Psoas muscle (tissue), 7 donors: ENCODE measurements at regions not wholly inside any gene's neighbourhood (a gene's known extent, or its start where the extent isn't known, plus 50 kb on each side); places are given as distances from the start of the nearest gene placed in this dataset.

Source experiments
- ATAC-seq, 4 donors: fragments of 200-7000 bp; cut with Tn5 transposase; one replicate each; pipeline ENCODE4 v1.9.1; 2020; ENCODE audit warnings: moderate library complexity in 3 of 4, mild to moderate bottlenecking in 2 of 4
- DNase-seq, 2 donors: peaks; one replicate each; pipeline ENCODE4 v3.0.0-alpha.2; 2020
- H3K27ac ChIP-seq: fragments of 200-600 bp; one replicate; pipeline ENCODE4 v1.8.0; 2022
- H3K27me3 ChIP-seq, 3 donors: fragments of 200-600 bp in 1 of 3; one replicate each; pipeline versions ENCODE4 v1.6.1 to v1.8.0; 2013 to 2022; ENCODE audit warnings: low read length in 2 of 3, mild to moderate bottlenecking in 2 of 3, moderate library complexity in 1 of 3; ENCODE audit not compliant: insufficient read depth in 3 of 3
- H3K36me3 ChIP-seq, 2 donors: fragments of 200-600 bp in 1 of 2; one replicate each; pipeline versions ENCODE4 v1.6.1 to v1.8.0; 2013 to 2022; ENCODE audit warnings: low read depth in 1 of 2, mild to moderate bottlenecking in 1 of 2, moderate library complexity in 1 of 2; ENCODE audit not compliant: insufficient read depth in 1 of 2
- H3K4me1 ChIP-seq: fragments of 200-600 bp; one replicate; pipeline ENCODE4 v1.8.0; 2022
- H3K4me3 ChIP-seq: fragments of 200-600 bp; one replicate; pipeline ENCODE4 v1.8.0; 2022; ENCODE audit warnings: mild to moderate bottlenecking
- H3K9me3 ChIP-seq: fragments of 200-600 bp; one replicate; pipeline ENCODE4 v1.8.0; 2022
- WGBS, 3 donors: extraction: QIAGEN DNeasy Blood & Tissue Kit; methylation state at CpG; one replicate each; pipeline versions ENCODE4 v1.1.6 to v1.1.7; 2013; 5-methylcytosine and 5-hydroxymethylcytosine counted together
- intact Hi-C, 2 donors: fragments of 100-400 bp; cut with DNase I; formaldehyde crosslinking; loops; one replicate each; pipeline versions ENCODE4 v1.11.0 to v1.14.2; 2022
- TF ChIP-seq, protein P1 (sequence below): fragments of 200-600 bp; IDR thresholded peaks from one replicate; pipeline ENCODE4 v1.8.0; 2022; ENCODE audit warnings: antibody characterized with exemption
- donor health status: healthy with polysubstance abuse.
- donor health status: DM: no; HTN: no; CAD: no; lungs with moderate emphysema.
- donor health status: Bipolar disorder and iron deficiency.
- donor health status: healthy.
- donor health status: DM: yes; HTN: yes; CAD: no.
- donor health status: DM: no; HTN: no; CAD: no.
- donor health status: DM: yes; HTN: yes; CAD: no.

DNA sequence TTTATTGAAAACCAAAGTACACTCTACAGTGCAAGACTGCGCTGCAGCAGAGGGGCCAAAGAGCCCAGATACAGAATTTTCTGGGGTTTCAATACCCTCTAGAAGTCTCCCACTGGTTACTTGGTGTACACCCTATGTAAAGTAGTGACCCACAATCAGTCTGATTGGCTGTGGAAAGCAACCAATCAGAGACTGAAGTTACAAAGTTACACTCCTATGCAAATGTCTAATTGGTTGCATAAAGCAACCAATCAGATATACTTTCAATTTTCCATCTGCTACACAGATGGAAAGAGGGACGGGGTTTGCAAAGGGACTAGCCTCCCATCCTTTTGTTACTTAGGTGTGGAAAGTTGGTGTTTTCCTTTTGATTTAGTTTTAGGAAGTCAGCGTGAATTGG is 198.9 kb upstream of the SH3BP4 start:
- 78 to 92% (median 88%) methylated on average over 3 of the region's 3 CpGs for WGBS, 3 donors
- TF ChIP-seq, protein P1, sequence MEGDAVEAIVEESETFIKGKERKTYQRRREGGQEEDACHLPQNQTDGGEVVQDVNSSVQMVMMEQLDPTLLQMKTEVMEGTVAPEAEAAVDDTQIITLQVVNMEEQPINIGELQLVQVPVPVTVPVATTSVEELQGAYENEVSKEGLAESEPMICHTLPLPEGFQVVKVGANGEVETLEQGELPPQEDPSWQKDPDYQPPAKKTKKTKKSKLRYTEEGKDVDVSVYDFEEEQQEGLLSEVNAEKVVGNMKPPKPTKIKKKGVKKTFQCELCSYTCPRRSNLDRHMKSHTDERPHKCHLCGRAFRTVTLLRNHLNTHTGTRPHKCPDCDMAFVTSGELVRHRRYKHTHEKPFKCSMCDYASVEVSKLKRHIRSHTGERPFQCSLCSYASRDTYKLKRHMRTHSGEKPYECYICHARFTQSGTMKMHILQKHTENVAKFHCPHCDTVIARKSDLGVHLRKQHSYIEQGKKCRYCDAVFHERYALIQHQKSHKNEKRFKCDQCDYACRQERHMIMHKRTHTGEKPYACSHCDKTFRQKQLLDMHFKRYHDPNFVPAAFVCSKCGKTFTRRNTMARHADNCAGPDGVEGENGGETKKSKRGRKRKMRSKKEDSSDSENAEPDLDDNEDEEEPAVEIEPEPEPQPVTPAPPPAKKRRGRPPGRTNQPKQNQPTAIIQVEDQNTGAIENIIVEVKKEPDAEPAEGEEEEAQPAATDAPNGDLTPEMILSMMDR, result no peak
- no peak for DNase-seq
- H3K27me3 ChIP-seq, result peaks cover 0 to 3% (median 0%) of the 10 kb centered on the region in 3 donors
- no peaks in the 10 kb centered on the region for H3K9me3 ChIP-seq
- H3K4me1 ChIP-seq, result no peaks in the 10 kb centered on the region
- H3K4me3 ChIP-seq, result no peak overlapping the region
- H3K36me3 ChIP-seq, result no peaks in the 10 kb centered on the region
- intact Hi-C loops, result no loop called here
- no peak overlapping the region for H3K27ac ChIP-seq
- ATAC-seq, result no peak

DNA sequence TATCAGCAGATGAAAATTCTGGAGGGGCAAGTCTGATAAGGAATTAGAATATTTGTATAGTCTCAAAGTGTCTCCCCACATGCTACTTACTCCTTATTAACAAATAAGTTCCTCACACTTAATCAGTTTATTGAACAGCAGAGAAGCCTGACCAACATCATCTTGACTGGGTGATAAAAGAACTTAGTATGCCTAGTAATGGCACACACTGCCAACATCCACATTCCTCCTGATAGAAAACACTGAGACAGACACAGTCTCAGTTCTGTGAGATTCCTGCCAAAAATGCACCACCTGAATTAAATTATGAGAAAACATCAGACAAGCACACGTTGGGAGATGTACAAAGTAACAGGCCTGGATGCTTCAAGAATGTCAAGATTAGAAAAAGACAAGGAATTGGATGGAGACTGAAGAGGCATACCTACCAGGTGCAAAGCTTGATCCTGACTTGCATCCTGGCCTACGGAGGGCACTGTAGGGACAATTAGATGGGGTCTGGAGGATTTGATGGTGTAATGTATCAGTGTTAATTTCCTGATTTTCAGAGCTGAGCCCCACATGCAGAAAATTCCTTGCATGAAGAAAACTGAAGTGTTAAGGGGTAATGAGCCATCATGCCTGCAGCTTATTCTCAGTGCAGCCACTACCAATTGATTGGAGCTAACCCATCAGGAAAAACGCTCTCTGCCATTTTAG is 200.4 kb upstream of the SH3BP4 start:
- no peaks in the 10 kb centered on the region for H3K4me1 ChIP-seq
- no peak for DNase-seq
- no peaks in the 10 kb centered on the region for H3K36me3 ChIP-seq
- no peak overlapping the region for H3K4me3 ChIP-seq
- TF ChIP-seq, protein P1, result no peak
- no peaks in the 10 kb centered on the region for H3K9me3 ChIP-seq
- no peak for ATAC-seq
- peaks cover 0 to 3% (median 0%) of the 10 kb centered on the region in 3 donors for H3K27me3 ChIP-seq
- intact Hi-C loops, result no loop called here
- WGBS, 3 donors, result 47 to 60% (median 54%) methylated on average over 3 of the region's 3 CpGs
- H3K27ac ChIP-seq, result no peak overlapping the region

GRCh38 chr2:234747833-234748559 is 203.8 kb upstream of the SH3BP4 start:
- ATAC-seq, result no peak
- H3K4me1 ChIP-seq, result no peaks in the 10 kb centered on the region
- H3K36me3 ChIP-seq, result no peaks in the 10 kb centered on the region
- H3K9me3 ChIP-seq, result no peaks in the 10 kb centered on the region
- TF ChIP-seq, protein P1, result no peak
- 78 to 91% (median 81%) methylated on average over 3 of the region's 3 CpGs for WGBS, 3 donors
- no peak overlapping the region for H3K27ac ChIP-seq
- DNase-seq, result no peak
- intact Hi-C loops, result no loop called here
- peaks cover 0 to 3% (median 0%) of the 10 kb centered on the region in 3 donors for H3K27me3 ChIP-seq
- H3K4me3 ChIP-seq, result no peak overlapping the region

DNA sequence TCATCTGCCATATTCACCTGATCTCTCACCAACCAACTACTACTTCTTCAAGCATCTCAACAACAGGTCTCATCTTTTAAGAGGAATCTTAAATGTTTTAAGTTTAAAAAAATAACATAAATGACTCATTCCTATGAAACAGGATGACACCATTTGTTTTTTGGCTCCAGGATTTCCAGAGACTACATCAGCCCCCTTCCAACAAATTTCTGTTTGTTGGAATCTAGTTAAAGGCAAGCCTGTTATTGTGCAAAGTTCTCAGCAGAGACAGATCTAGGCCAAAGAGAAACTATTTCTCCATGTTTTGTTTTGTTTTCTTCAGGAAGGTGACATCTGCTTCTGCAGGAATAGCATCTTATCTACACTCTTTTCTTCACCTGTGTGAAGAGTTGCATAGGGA is 204.8 kb upstream of the SH3BP4 start:
- Histone ChIP-seq H3K27me3 (peaks cover 0 to 3% (median 0%) of the 10 kb centered on the region in 3 donors), H3K36me3 (no peaks in the 10 kb centered on the region), H3K27ac (no peak overlapping the region), H3K4me1 (no peaks in the 10 kb centered on the region), H3K4me3 (no peak overlapping the region), H3K9me3 (no peaks in the 10 kb centered on the region)
- DNase-seq, result no peak
- ATAC-seq, result no peak
- intact Hi-C loops, result no loop called here
- TF ChIP-seq, protein P1, result no peak
